Cardiac muscle cell (in vitro differentiated cells and primary cell): ENCODE measurements at regions not wholly inside any gene's neighbourhood (a gene's known extent, or its start where the extent isn't known, plus 50 kb on each side); places are given as distances from the start of the nearest gene placed in this dataset.

Source experiments
- DNase-seq, 2 donors: peaks; one replicate each; pipeline versions ENCODE4 v3.0.0 to v3.0.0-alpha.2; 2010 to 2017; ENCODE audit warnings: low read depth in 1 of 2, low spot score in 1 of 2
- H3K27ac ChIP-seq: fragments of 200-600 bp; sonication (generic); 2 replicates; pipeline ENCODE4 v1.5.1; 2016
- H3K27me3 ChIP-seq: fragments of 200-600 bp; sonication (generic); 2 replicates; pipeline ENCODE4 v1.6.0; 2016; ENCODE audit warnings: control low read depth
- H3K36me3 ChIP-seq: fragments of 200-600 bp; sonication (generic); 2 replicates; pipeline ENCODE4 v1.5.1; 2016; ENCODE audit warnings: control low read depth
- H3K4me1 ChIP-seq: fragments of 200-600 bp; sonication (generic); 2 replicates; pipeline ENCODE4 v1.8.1; 2017; ENCODE audit warnings: low read depth, mild to moderate bottlenecking, mixed run types
- H3K4me3 ChIP-seq: fragments of 200-600 bp; sonication (generic); 2 replicates; pipeline ENCODE4 v1.5.1; 2016; ENCODE audit warnings: mild to moderate bottlenecking
- H3K9me3 ChIP-seq: fragments of 200-600 bp; sonication (generic); 2 replicates; pipeline ENCODE4 v1.5.1; 2017; ENCODE audit warnings: low read depth, mild to moderate bottlenecking, control low read depth
- TF ChIP-seq, protein P1 (sequence below): IDR thresholded peaks from 2 replicates; pipeline ENCODE4 v1.5.1; 2012; ENCODE audit warnings: low read depth, mild to moderate bottlenecking, low read length

DNA sequence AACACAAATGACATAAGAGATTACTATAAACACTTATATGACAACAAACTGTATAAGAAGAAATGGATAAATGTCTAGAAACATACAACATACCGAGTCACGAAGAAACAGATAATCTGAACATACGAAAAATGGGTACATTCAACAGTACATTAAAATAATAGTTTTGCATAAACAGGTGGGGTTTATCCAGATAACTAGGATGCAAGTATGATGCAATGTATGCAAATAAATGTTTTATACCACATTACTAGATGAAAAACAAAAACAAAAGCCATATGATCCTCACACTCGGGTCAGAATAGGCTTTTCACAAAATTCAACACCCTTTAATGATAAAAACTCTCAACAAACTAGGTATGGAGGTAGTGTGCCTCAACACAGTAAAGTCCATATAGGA is 1585.7 kb downstream of the BRINP3 start:
- no peaks in the 10 kb centered on the region for H3K9me3 ChIP-seq
- no peaks in the 10 kb centered on the region for H3K36me3 ChIP-seq

DNA sequence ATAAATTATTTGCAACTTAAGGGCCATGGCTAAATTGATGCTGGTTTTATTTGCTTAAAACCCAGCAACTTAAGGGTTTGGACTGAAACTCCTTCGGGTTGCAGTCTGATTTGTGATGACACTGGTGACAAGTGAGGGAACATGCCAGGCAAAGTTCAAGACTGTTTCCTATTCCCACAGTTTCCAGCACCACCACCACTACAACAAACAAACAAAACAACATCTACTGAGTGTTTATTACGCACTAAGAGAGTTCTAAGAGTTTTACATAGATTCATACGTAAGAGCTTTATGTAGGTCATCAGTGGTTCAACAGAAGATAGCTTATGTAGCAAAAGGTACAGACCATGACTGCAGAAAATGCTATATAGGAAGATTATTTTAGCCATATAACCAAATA is 1582.1 kb downstream of the BRINP3 start:
- DNase-seq: no peak
- TF ChIP-seq, protein P1, sequence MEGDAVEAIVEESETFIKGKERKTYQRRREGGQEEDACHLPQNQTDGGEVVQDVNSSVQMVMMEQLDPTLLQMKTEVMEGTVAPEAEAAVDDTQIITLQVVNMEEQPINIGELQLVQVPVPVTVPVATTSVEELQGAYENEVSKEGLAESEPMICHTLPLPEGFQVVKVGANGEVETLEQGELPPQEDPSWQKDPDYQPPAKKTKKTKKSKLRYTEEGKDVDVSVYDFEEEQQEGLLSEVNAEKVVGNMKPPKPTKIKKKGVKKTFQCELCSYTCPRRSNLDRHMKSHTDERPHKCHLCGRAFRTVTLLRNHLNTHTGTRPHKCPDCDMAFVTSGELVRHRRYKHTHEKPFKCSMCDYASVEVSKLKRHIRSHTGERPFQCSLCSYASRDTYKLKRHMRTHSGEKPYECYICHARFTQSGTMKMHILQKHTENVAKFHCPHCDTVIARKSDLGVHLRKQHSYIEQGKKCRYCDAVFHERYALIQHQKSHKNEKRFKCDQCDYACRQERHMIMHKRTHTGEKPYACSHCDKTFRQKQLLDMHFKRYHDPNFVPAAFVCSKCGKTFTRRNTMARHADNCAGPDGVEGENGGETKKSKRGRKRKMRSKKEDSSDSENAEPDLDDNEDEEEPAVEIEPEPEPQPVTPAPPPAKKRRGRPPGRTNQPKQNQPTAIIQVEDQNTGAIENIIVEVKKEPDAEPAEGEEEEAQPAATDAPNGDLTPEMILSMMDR: no peak
- Histone ChIP-seq H3K4me1 (no peaks in the 10 kb centered on the region), H3K36me3 (no peaks in the 10 kb centered on the region), H3K27ac (no peak overlapping the region), H3K27me3 (no peaks in the 10 kb centered on the region), H3K9me3 (no peaks in the 10 kb centered on the region), H3K4me3 (no peak overlapping the region)

More for the DNA sequence above, 1585.7 kb downstream of the BRINP3 start:
- Histone ChIP-seq H3K27me3 (no peaks in the 10 kb centered on the region), H3K4me1 (no peaks in the 10 kb centered on the region), H3K4me3 (no peak overlapping the region), H3K27ac (no peak overlapping the region)
- TF ChIP-seq, protein P1: no peak
- no peak for DNase-seq

DNA sequence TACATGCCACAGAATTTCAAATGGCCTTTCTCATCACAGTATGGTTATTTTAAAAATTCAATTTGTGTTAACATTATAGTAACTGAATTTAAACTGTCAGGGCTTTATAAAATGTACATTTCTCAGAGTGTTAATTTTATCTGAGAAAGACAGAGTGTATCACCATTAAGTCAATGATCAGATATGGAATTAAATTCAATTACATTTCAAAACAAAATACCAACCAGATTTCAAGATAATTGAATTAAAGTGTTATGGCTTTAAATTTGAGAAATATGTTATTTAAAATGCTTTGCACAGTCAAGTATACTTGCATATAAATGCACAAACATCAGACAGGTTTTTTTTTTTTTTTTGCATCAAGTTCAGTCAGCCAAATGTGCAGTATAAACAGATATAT is 1574.4 kb downstream of the BRINP3 start:
- Histone ChIP-seq H3K27me3 (no peaks in the 10 kb centered on the region), H3K27ac (no peak overlapping the region)
- TF ChIP-seq, protein P1: no peak

DNA sequence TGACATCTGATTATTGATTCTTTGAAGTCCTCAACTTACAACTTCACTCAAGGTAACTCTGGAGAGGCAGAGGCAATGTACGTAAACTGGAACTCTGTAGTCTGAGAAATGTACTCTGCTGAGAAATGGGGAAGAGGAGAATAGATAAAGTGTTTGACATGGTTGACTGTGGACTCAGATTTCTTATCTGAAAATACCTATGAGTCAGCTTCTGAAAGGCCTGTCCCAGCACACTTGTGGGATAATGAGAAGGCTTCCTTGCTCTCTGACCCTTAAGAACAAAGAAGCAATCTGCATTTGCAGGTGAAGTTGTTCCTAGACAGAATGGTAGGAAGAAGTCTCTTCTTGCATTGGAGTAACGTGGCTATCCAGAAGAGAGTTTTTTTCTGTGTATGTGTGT is 1573.5 kb downstream of the BRINP3 start:
- H3K4me3 ChIP-seq: no peak overlapping the region
- H3K27ac ChIP-seq: no peak overlapping the region
- no peak for DNase-seq
- no peaks in the 10 kb centered on the region for H3K36me3 ChIP-seq
- H3K27me3 ChIP-seq: no peaks in the 10 kb centered on the region
- no peaks in the 10 kb centered on the region for H3K9me3 ChIP-seq
- TF ChIP-seq, protein P1: no peak
- H3K4me1 ChIP-seq: no peaks in the 10 kb centered on the region

More for the DNA sequence above, 1574.4 kb downstream of the BRINP3 start:
- DNase-seq: no peak
- no peaks in the 10 kb centered on the region for H3K4me1 ChIP-seq
- H3K36me3 ChIP-seq: no peaks in the 10 kb centered on the region
- H3K9me3 ChIP-seq: no peaks in the 10 kb centered on the region
- H3K4me3 ChIP-seq: no peak overlapping the region

DNA sequence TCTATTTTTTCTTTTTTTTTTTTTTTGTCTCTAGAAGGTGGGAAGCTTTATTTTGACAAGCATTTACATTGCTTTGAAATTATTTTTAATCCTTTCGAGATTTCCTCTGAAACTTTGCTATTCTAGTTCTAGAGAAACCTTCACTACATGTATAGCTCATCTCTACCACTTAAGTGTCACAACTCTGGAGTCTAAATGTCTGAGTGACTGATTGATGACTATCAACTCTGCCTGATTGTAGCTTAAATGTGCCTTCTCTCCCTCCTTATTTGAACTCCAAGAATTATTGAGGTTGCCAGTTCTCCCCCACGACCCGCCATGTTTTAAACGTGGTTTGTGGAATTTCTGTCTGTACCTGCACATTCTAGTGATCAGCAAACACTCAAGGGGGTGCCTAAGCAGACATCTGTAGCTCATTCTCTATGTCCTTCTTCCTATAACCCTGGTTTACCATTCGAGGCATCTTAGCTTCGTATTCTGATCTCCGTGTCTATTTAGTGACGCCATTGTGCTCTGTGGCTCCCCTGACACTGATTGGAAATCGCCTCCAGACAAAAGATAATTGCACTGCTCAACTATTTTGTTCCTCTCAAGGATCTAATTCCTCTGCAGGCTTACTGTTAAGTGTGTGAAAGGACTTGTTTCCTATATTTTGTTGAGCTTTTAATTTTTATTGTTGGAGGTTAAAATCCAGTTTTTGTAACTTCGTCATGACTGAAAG is 1570.6 kb downstream of the BRINP3 start:
- Histone ChIP-seq H3K36me3 (no peaks in the 10 kb centered on the region), H3K4me3 (no peak overlapping the region), H3K27ac (no peak overlapping the region), H3K4me1 (no peaks in the 10 kb centered on the region), H3K27me3 (no peaks in the 10 kb centered on the region), H3K9me3 (no peaks in the 10 kb centered on the region)
- TF ChIP-seq, protein P1: no peak
- DNase-seq: no peak
